ENCODE measurements at regions not wholly inside any gene's neighbourhood (a gene's known extent, or its start where the extent isn't known, plus 50 kb on each side); places are given as distances from the start of the nearest gene placed in this dataset.
"Not testable (repeated sequence)": the region's sequence is repeated elsewhere in the genome, so short reads cannot be mapped to it uniquely, and the experiment has no call there.

DNA sequence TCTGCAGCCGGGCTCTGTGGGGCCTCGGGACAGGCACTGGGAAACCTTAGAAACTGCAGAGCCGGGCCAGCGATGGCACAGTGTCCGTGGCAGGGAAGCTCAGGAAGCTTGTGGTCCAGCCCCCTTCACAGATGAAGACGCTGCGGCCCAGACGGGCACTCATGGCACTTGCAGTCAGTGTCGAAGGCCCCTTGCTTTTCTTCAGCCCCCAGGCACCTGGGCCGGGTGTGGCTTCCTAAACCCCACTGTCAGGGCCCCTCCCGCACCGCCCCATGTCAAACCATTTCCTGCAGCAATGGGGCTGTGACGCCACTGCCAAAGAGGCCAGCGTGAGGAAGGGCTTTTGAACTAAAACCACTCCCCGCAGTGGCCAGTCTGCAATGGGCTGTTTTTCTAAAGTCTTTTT lies 164.0 kb downstream of the LAT start:
- no peaks in the 10 kb centered on the region for H3K36me3 ChIP-seq
- H3K79me2 ChIP-seq (ENCODE audit: low read depth) = no peaks in the 10 kb centered on the region
- Mint-ChIP-seq H3K9me3 (no peaks in the 10 kb centered on the region), H3K36me3 (no peaks in the 10 kb centered on the region), H3K4me3 (no peak overlapping the region), H3K27ac (no peak overlapping the region), H3K4me1 (peaks cover 21% of the 10 kb centered on the region), H3K27me3 (ENCODE audit: insufficient read depth, low read depth) (peaks cover 10% of the 10 kb centered on the region)
- H3F3A ChIP-seq (ENCODE audit: low read depth) = no peaks in the 10 kb centered on the region
- H3K9ac ChIP-seq = no peak overlapping the region
- no peaks in the 10 kb centered on the region for H3K4me1 ChIP-seq
- no peaks in the 10 kb centered on the region for H4K20me1 ChIP-seq (ENCODE audit: low read depth)
- H3K27ac ChIP-seq = no peak overlapping the region
- no peak overlapping the region for H3K4me2 ChIP-seq
- TF ChIP-seq, protein P1, sequence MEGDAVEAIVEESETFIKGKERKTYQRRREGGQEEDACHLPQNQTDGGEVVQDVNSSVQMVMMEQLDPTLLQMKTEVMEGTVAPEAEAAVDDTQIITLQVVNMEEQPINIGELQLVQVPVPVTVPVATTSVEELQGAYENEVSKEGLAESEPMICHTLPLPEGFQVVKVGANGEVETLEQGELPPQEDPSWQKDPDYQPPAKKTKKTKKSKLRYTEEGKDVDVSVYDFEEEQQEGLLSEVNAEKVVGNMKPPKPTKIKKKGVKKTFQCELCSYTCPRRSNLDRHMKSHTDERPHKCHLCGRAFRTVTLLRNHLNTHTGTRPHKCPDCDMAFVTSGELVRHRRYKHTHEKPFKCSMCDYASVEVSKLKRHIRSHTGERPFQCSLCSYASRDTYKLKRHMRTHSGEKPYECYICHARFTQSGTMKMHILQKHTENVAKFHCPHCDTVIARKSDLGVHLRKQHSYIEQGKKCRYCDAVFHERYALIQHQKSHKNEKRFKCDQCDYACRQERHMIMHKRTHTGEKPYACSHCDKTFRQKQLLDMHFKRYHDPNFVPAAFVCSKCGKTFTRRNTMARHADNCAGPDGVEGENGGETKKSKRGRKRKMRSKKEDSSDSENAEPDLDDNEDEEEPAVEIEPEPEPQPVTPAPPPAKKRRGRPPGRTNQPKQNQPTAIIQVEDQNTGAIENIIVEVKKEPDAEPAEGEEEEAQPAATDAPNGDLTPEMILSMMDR (IDR thresholded peaks at IDR 0.05) = no peak
- no peak for TF ChIP-seq EZH2phosphoT487 (IDR thresholded peaks at IDR 0.05)
- TF ChIP-seq EZH2 (IDR thresholded peaks at IDR 0.05) = no peak
- no peaks in the 10 kb centered on the region for H3K9me3 ChIP-seq (ENCODE audit: low read depth)
- H2AFZ ChIP-seq (replicated peaks) = no peak overlapping the region
- no peak for DNase-seq (ENCODE audit: low spot score)
- H3K27me3 ChIP-seq = no peaks in the 10 kb centered on the region
- no peak overlapping the region for H3K4me3 ChIP-seq

DNA sequence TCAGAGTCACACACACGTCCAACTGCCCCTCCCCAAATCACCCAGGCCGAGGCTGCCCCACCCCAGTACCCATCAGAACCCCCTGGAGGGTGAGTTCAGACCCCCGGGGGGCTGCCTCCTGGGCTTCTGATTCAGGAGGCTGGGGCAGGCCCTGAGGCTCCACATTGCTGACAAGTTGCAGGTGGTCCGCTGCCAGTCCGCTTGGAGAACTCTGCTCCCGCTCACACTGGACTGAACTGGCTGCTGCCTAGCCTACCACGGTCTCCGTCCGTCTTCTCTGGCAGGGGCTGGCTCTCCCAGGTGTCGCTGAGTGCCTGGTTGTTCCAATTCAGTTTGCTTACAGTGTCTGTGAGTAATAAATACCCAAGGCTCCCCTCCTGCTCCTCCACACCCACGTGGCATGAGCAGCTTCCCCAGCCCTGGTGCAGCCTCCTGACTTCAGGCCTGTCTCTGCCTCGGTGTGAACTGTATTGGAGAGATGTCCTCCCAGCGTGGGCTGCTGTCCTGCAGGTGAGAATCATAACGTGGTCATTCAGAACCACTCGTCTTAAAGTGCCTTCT lies 163.4 kb downstream of the LAT start:
- Histone ChIP-seq H3K4me2 (no peak overlapping the region), H3K36me3 (no peaks in the 10 kb centered on the region), H3K9ac (no peak overlapping the region), H4K20me1 (ENCODE audit: low read depth) (no peaks in the 10 kb centered on the region), H3F3A (ENCODE audit: low read depth) (no peaks in the 10 kb centered on the region), H3K79me2 (ENCODE audit: low read depth) (no peaks in the 10 kb centered on the region), H2AFZ (replicated peaks) (no peak overlapping the region), H3K27ac (no peak overlapping the region), H3K27me3 (no peaks in the 10 kb centered on the region), H3K4me1 (no peaks in the 10 kb centered on the region), H3K4me3 (no peak overlapping the region), H3K9me3 (ENCODE audit: low read depth) (no peaks in the 10 kb centered on the region)
- DNase-seq (ENCODE audit: low spot score) = no peak
- Mint-ChIP-seq H3K9me3 (no peaks in the 10 kb centered on the region), H3K4me3 (no peak overlapping the region), H3K36me3 (no peaks in the 10 kb centered on the region), H3K4me1 (peaks cover 21% of the 10 kb centered on the region), H3K27ac (no peak overlapping the region), H3K27me3 (ENCODE audit: insufficient read depth, low read depth) (peaks cover 8% of the 10 kb centered on the region)
- TF ChIP-seq, protein P1 (IDR thresholded peaks at IDR 0.05) = no peak
- TF ChIP-seq EZH2phosphoT487 (IDR thresholded peaks at IDR 0.05) = no peak
- no peak for TF ChIP-seq EZH2 (IDR thresholded peaks at IDR 0.05)

DNA sequence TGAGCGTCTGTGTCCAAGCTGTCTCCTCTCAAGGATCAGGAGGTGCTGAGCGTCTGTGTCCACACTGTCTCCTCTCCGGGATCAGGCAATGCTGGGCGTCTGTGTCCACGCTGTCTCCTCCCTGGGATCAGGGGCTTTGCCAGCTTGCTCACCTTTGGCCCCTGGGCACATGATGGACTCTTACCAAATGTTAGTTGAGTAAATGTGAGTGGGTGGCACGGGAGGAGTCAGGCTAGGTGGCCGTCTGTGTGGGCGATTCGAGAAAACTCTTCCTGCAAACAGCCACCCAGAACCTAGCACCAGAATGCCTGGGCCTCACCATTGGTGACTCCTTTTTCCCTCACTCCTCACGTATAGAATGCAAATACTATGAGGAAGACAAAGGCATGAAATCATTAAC lies 162.9 kb downstream of the LAT start:
- not testable (repeated sequence) for H3K4me3 ChIP-seq; H3K9ac ChIP-seq; H4K20me1 ChIP-seq (ENCODE audit: low read depth); H3K4me3 Mint-ChIP-seq; H3K9me3 Mint-ChIP-seq; H3K4me2 ChIP-seq; H3K4me1 ChIP-seq; H3K27ac Mint-ChIP-seq; H3K27ac ChIP-seq; H3K79me2 ChIP-seq (ENCODE audit: low read depth); H3K9me3 ChIP-seq (ENCODE audit: low read depth); H3K27me3 ChIP-seq; H2AFZ ChIP-seq (replicated peaks); DNase-seq (ENCODE audit: low spot score); H3K36me3 ChIP-seq; H3F3A ChIP-seq (ENCODE audit: low read depth); H3K36me3 Mint-ChIP-seq
- H3K27me3 Mint-ChIP-seq (ENCODE audit: insufficient read depth, low read depth) = peaks cover 10% of the 10 kb centered on the region
- H3K4me1 Mint-ChIP-seq = peaks cover 21% of the 10 kb centered on the region

DNA sequence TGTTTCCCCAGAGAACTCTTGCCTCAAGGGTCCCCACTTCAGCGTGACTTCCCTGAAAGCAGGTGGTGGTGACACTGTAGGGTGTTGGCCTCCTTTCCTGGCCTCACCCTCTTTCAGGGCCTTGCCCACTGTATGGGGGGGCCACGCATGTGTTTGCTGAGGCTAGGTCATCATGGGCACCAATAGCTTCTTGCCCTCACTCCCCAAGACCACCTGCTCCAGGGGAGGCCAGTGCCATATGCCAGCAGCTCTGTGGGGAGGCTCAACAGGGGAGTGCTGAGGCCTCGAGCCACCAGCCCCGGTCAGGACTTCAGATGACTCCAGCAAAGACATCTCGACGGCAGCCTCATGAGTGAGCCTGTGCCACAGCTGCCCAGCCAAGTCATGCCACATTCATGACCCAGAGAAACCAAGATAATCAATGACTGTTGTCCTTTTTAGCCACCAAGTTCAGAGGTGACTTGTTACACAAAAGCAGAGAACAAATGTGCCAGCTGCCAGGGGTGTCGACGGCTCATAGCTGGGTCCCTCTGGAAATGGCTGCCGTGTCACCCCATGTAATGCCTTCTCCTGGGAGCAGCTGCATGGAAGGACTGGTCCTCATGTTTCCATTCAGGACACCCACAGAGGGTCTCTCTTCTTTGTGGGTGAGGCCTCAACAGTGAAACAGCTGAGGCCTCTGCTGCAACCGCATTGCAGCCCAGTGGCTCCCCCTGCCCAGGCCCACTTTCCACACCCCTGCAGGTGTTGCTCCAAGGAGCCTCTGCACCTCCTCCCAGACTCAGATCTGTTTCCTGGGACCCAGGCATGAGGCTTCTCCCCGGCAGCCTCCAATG lies 162.2 kb downstream of the LAT start:
- H3K36me3 ChIP-seq; H3K4me1 ChIP-seq; H3K79me2 ChIP-seq (ENCODE audit: low read depth); H3K27ac ChIP-seq; H3K27ac Mint-ChIP-seq; H3K4me3 Mint-ChIP-seq; H2AFZ ChIP-seq (replicated peaks); DNase-seq (ENCODE audit: low spot score); H3K4me3 ChIP-seq; H3F3A ChIP-seq (ENCODE audit: low read depth); H3K27me3 Mint-ChIP-seq (ENCODE audit: insufficient read depth, low read depth); H3K9ac ChIP-seq; H4K20me1 ChIP-seq (ENCODE audit: low read depth); H3K27me3 ChIP-seq; H3K36me3 Mint-ChIP-seq; H3K9me3 Mint-ChIP-seq; H3K9me3 ChIP-seq (ENCODE audit: low read depth); H3K4me2 ChIP-seq: not testable (repeated sequence)
- H3K4me1 Mint-ChIP-seq = peaks cover 28% of the 10 kb centered on the region
